GM12872 (cell line): ENCODE measurements at regions not wholly inside any gene's neighbourhood (a gene's known extent, or its start where the extent isn't known, plus 50 kb on each side); places are given as distances from the start of the nearest gene placed in this dataset.

Experiments
- CTCF ChIP-seq: IDR thresholded peaks from 3 replicates; pipeline ENCODE4 v1.5.1; 2011; ENCODE audit warnings: low read depth, mild to moderate bottlenecking, low read length, moderate library complexity; ENCODE audit not compliant: insufficient read depth

DNA sequence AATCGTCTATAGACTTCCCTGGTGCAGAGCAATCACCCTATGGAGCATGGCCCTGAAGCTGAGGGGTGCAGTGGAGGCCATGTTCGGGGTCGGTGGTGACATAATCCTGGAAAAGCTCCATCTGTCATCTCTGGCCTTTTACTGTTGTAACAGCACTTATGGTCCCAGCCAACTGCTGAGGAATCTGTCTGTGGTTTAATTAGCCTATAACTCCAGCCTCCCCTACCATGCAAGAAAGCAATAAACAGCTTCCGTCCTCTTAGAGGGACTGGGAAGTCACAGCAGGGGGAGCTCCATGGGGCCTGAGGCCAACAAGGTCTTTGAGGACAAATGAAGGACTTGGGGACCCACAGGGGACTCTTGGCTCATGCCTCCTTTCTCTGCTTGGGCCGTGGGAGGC is 159.1 kb upstream of the NECTIN1 start:
- TF ChIP-seq CTCF, result no peak

GRCh38 chr11:119886667-119887230 is 157.7 kb upstream of the NECTIN1 start:
- no peak for TF ChIP-seq CTCF

- no peak for TF ChIP-seq CTCF
Observed at GRCh38 chr11:119885861-119886567, 157.0 kb upstream of the NECTIN1 start.

DNA sequence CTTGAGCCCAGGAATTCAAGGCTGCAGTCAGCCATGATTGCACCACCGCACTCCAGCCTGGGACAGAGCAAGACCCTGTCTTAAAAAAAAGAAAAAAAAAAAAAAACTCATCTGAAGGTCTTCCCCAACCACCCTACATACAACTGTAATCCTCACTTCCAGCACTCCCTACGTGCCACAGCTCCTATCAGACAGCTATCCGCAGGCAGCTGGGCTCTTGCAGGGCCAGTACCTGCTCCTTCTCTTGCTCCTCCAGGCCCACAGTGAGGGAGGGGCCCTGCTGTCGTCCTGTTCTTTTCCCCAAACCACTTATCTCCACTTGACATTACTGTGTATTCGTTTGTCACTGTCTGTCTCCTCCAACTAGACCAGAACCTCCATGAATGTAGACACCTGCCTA is 156.1 kb upstream of the NECTIN1 start:
- TF ChIP-seq CTCF, result no peak

DNA sequence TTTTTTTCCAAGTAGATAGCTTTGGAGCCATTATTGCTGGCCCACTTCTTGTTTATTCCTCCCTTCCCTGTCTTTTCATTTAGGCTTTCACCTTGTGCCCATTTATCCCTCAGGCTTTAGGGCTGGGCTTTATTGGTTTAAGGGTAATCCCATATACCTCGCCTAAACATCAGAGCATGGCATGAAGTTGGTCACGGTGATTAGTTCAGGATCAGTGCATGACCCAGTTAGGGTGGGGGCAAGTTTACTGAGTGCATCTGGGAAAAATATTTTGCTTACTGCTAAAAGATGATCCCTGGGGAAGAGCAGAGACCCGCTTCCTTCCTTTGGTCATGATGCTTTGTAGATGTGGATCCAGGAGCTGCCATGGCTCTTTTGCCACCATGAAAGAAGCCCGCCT is 153.3 kb upstream of the NECTIN1 start:
- no peak for TF ChIP-seq CTCF

- TF ChIP-seq CTCF, result no peak
Observed at GRCh38 chr11:119880873-119881272, 151.9 kb upstream of the NECTIN1 start.

DNA sequence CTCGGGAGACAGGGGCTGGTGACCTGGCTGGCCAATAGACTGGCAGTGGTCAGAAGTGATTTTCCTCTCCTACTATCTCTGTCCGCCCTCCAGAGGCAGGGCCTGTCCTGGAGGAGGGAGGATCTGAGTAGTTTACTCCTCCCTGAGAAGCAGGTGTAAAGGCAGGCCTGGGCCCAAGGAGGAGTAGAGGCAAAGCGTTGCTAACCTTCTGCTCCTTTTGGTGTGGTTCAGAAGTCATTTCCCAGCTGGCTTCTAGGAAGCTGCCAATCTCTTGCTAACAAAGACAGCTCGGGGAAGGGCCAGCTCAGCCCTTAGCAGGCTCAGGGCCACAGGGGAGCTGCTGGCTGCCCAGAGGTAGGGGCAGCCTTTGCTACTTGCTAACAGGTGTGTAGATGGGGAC is 151.1 kb upstream of the NECTIN1 start:
- TF ChIP-seq CTCF, result no peak
